Kidney (tissue), 13 donors: ENCODE measurements at regions not wholly inside any gene's neighbourhood (a gene's known extent, or its start where the extent isn't known, plus 50 kb on each side); places are given as distances from the start of the nearest gene placed in this dataset.

Experiments used
- DNase-seq, 5 donors: peaks; one replicate each; pipeline ENCODE4 v3.0.0-alpha.2; 2013 to 2020
- FAIRE-seq: peaks from 2 replicates; lab custom pipeline; 2012; peaks lifted over from hg19 to GRCh38; lab: Jason Lieb, UNC
- H3K27ac ChIP-seq, 2 donors: one replicate each; pipeline ENCODE4 v1.7.0; 2013; ENCODE audit warnings: low read depth in 2 of 2, low read length in 2 of 2, inconsistent platforms in 1 of 2
- H3K27me3 ChIP-seq: one replicate; pipeline ENCODE4 v1.7.1; 2013; ENCODE audit warnings: low read length, inconsistent platforms; ENCODE audit not compliant: control insufficient read depth, insufficient read depth
- H3K36me3 ChIP-seq, 3 donors: one replicate each; pipeline versions ENCODE4 v1.7.0 to v1.7.1; 2013; ENCODE audit warnings: low read length in 3 of 3, control low read depth in 1 of 3, inconsistent platforms in 1 of 3; ENCODE audit not compliant: insufficient read depth in 3 of 3, control insufficient read depth in 2 of 3
- H3K4me1 ChIP-seq, 3 donors: one replicate each; pipeline versions ENCODE4 v1.7.0 to v1.7.1; 2013; ENCODE audit warnings: low read length in 3 of 3, inconsistent platforms in 1 of 3, low read depth in 1 of 3; ENCODE audit not compliant: control insufficient read depth in 2 of 3, insufficient read depth in 2 of 3
- H3K4me3 ChIP-seq, 3 donors: one replicate each; pipeline versions ENCODE4 v1.7.0 to v1.8.1; 2013; ENCODE audit warnings: low read length in 3 of 3, control low read depth in 1 of 3, inconsistent platforms in 1 of 3
- H3K9ac ChIP-seq, 3 donors: one replicate each; pipeline versions ENCODE4 v1.7.0 to v1.7.1; 2013; ENCODE audit warnings: low read length in 3 of 3, control low read depth in 1 of 3, inconsistent platforms in 1 of 3
- H3K9me3 ChIP-seq, 3 donors: one replicate each; pipeline versions ENCODE4 v1.7.0 to v1.7.1; 2013; ENCODE audit warnings: low read length in 3 of 3, control low read depth in 1 of 3, inconsistent platforms in 1 of 3; ENCODE audit not compliant: control insufficient read depth in 2 of 3, insufficient read depth in 1 of 3
- intact Hi-C: fragments of 100-400 bp; cut with DNase I; formaldehyde crosslinking; loops from one replicate; pipeline ENCODE4 v1.11.1; 2022
- TF ChIP-seq, protein P1 (sequence below): IDR thresholded peaks from 3 replicates; pipeline ENCODE4 v1.5.1; 2012; ENCODE audit warnings: mild to moderate bottlenecking, moderate library complexity, borderline replicate concordance; ENCODE audit not compliant: insufficient read depth; ENCODE audit errors: extremely low read depth
- donor health status: control.
- donor health status: control.
- donor health status: control.
- donor health status: control.
- donor health status: control.
- donor health status: DM: yes; HTN: yes; CAD: no.
- donor health status: Normal renal cell carcinoma (clear cell type).

- Histone ChIP-seq H3K9ac (no peak overlapping the region), H3K9me3 (no peaks in the 10 kb centered on the region), H3K4me3 (no peak overlapping the region), H3K4me1 (no peaks in the 10 kb centered on the region), H3K36me3 (no peaks in the 10 kb centered on the region), H3K27me3 (no peaks in the 10 kb centered on the region), H3K27ac (no peak overlapping the region)
- FAIRE-seq (no peak), DNase-seq (no peak)
- TF ChIP-seq, protein P1, sequence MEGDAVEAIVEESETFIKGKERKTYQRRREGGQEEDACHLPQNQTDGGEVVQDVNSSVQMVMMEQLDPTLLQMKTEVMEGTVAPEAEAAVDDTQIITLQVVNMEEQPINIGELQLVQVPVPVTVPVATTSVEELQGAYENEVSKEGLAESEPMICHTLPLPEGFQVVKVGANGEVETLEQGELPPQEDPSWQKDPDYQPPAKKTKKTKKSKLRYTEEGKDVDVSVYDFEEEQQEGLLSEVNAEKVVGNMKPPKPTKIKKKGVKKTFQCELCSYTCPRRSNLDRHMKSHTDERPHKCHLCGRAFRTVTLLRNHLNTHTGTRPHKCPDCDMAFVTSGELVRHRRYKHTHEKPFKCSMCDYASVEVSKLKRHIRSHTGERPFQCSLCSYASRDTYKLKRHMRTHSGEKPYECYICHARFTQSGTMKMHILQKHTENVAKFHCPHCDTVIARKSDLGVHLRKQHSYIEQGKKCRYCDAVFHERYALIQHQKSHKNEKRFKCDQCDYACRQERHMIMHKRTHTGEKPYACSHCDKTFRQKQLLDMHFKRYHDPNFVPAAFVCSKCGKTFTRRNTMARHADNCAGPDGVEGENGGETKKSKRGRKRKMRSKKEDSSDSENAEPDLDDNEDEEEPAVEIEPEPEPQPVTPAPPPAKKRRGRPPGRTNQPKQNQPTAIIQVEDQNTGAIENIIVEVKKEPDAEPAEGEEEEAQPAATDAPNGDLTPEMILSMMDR = no peak
- intact Hi-C loops = no loop called here
Measured at GRCh38 chr5:125611541-125611940, 811.7 kb upstream of the GRAMD2B start.

- peak in 3 of 5 donors; percentile 29 to 54 (median 38) for DNase-seq
- H3K36me3 ChIP-seq = no peaks in the 10 kb centered on the region
- no peak for FAIRE-seq
- no peaks in the 10 kb centered on the region for H3K9me3 ChIP-seq
- no peaks in the 10 kb centered on the region for H3K27me3 ChIP-seq
- no peak overlapping the region for H3K4me3 ChIP-seq
- H3K27ac ChIP-seq = no peak overlapping the region
- TF ChIP-seq, protein P1 = no peak
- intact Hi-C loops = no loop called here
- no peaks in the 10 kb centered on the region for H3K4me1 ChIP-seq
- H3K9ac ChIP-seq = no peak overlapping the region
Measured at GRCh38 chr5:125612181-125612721, 811.0 kb upstream of the GRAMD2B start.

DNA sequence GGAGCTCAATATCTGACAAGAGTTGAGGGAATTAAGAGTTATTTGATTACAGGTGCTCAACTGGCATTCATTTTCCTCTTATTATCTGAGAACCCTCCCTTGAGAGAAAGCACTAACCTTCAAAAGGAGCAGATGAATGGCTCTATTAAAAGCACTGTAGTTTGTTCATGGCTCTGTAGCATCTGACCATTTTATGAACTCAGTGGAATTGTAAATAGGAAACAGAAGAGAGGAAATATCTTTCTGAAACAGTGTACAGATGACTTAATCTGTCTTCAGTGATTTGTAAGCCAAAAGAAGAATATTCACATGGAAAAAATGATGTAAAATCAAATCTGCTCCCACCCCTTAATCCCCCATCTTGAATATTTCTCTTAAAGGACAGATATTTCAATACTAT is 810.4 kb upstream of the GRAMD2B start:
- H3K4me3 ChIP-seq = no peak overlapping the region
- H3K4me1 ChIP-seq = no peaks in the 10 kb centered on the region
- TF ChIP-seq, protein P1 = no peak
- DNase-seq (peak in 1 of 5 donors; percentile 43), FAIRE-seq (no peak)
- intact Hi-C loops = no loop called here
- no peak overlapping the region for H3K27ac ChIP-seq
- H3K27me3 ChIP-seq = no peaks in the 10 kb centered on the region
- no peak overlapping the region for H3K9ac ChIP-seq
- H3K9me3 ChIP-seq = no peaks in the 10 kb centered on the region
- H3K36me3 ChIP-seq = no peaks in the 10 kb centered on the region

DNA sequence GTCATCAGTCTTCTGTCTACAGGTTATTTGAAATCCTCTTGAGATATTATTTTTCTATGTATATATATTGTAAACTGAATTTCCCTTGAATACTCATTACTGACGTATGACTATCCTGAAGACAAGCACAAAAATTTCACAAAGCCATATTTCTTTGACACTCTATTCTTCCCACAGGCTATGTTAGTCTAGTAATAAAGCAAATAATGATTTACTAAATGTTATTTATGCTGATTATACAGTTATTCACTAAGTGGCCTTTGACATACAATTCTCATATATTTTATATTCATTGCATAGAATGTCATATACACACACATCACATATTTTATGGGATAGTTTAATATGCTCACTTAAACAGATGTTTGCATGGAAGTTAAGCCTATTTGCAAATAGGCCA is 793.0 kb upstream of the GRAMD2B start:
- TF ChIP-seq, protein P1 = no peak
- intact Hi-C loops = no loop called here
- H3K4me1 ChIP-seq = no peaks in the 10 kb centered on the region
- no peak overlapping the region for H3K27ac ChIP-seq
- no peak overlapping the region for H3K4me3 ChIP-seq
- no peaks in the 10 kb centered on the region for H3K27me3 ChIP-seq
- no peaks in the 10 kb centered on the region for H3K36me3 ChIP-seq
- no peak overlapping the region for H3K9ac ChIP-seq
- DNase-seq (no peak), FAIRE-seq (no peak)
- H3K9me3 ChIP-seq = no peaks in the 10 kb centered on the region
